Adrenal gland (tissue), 9 donors: ENCODE measurements at regions not wholly inside any gene's neighbourhood (a gene's known extent, or its start where the extent isn't known, plus 50 kb on each side); places are given as distances from the start of the nearest gene placed in this dataset.

ENCODE experiments used
- DNase-seq, 7 donors: peaks; one replicate each; pipeline ENCODE4 v3.0.0-alpha.2; 2019 to 2020
- H3K27ac ChIP-seq, 5 donors: fragments of 200-600 bp; sonication (generic) in 4 of 5; 1 replicate in 3 of 5; 2 replicates in 2 of 5; pipeline versions ENCODE4 v1.5.1 to v1.8.0; 2016 to 2020; ENCODE audit warnings: mild to moderate bottlenecking in 1 of 5
- H3K27me3 ChIP-seq: fragments of 200-600 bp; 2 replicates; pipeline ENCODE4 v1.8.0; 2021
- H3K36me3 ChIP-seq, 2 donors: fragments of 200-600 bp; replicated peaks in 1 of 2; 1 replicate in 1 of 2; 2 replicates in 1 of 2; pipeline versions ENCODE4 v1.5.1 to v1.8.0; 2018 to 2022
- H3K4me1 ChIP-seq, 2 donors: fragments of 200-600 bp; replicated peaks in 1 of 2; 1 replicate in 1 of 2; 2 replicates in 1 of 2; pipeline versions ENCODE4 v1.5.1 to v1.8.0; 2018 to 2021
- H3K4me3 ChIP-seq, 4 donors: fragments of 200-600 bp; sonication (generic) in 3 of 4; one replicate each; pipeline ENCODE4 v1.5.1; 2016 to 2018
- H3K9me3 ChIP-seq, 3 donors: fragments of 200-600 bp; sonication (generic) in 1 of 3; replicated peaks in 1 of 3; 1 replicate in 2 of 3; 2 replicates in 1 of 3; pipeline versions ENCODE4 v1.5.1 to v1.8.0; 2016 to 2021
- POLR2A ChIP-seq, 2 donors: fragments of 450-650 bp; IDR thresholded peaks; one replicate each; pipeline ENCODE4 v1.6.1; 2017; ENCODE audit warnings: antibody characterized with exemption in 2 of 2, mild to moderate bottlenecking in 2 of 2, moderate library complexity in 1 of 2
- WGBS, 4 donors: extraction: QIAGEN DNeasy Blood & Tissue Kit in 2 of 4; methylation state at CpG; one replicate each; pipeline versions ENCODE4 v1.1.5 to v1.1.7; 2013 to 2017; 5-methylcytosine and 5-hydroxymethylcytosine counted together
- intact Hi-C, 2 donors: fragments of 100-400 bp; cut with DNase I; formaldehyde crosslinking; loops; one replicate each; pipeline versions ENCODE4 v1.14.1 to v1.15.0; 2022 to 2023
- TF ChIP-seq, protein P1 (sequence below), 6 experiments: fragments of 450-650 bp in 4 of 6; fragments of 200-600 bp in 2 of 6; sonication (generic) in 1 of 6; IDR thresholded peaks; 1 replicate in 5 of 6; 2 replicates in 1 of 6; pipeline versions ENCODE4 v1.5.1 to v1.8.0; 2016 to 2021; ENCODE audit warnings: antibody characterized with exemption in 6 of 6, mild to moderate bottlenecking in 2 of 6, moderate library complexity in 1 of 6
- donor health status: healthy with polysubstance abuse.
- donor health status: Bipolar disorder and iron deficiency.
- donor health status: DM: yes; HTN: yes; CAD: no.
- donor health status: DM: no; HTN: no; CAD: no.
- donor health status: DM: no; HTN: no; CAD: no.

DNA sequence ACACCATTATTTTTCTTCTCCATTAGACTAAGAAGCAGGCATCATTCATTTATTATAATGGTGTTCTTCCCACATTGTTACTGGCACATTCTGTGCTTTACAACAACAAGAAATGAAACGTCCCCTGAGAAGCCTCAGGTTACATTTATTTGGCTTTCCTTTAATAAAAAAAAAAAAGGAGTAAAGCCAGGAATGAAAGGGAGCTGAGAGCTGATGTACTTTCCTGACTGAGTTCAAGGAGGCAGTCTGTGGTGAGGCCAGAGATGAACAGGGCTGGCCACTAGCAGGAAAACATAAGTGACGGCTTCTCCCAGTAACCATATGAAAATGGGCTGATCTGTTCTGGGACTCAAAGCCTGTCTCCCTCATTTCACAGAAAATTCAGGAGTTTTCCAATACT lies 742.1 kb downstream of the MAFB start:
- Histone ChIP-seq H3K27me3 (no peaks in the 10 kb centered on the region), H3K4me3 (no peak overlapping the region), H3K36me3 (no peaks in the 10 kb centered on the region), H3K4me1 (no peaks in the 10 kb centered on the region), H3K9me3 (no peaks in the 10 kb centered on the region), H3K27ac (no peak overlapping the region)
- TF ChIP-seq, protein P1, sequence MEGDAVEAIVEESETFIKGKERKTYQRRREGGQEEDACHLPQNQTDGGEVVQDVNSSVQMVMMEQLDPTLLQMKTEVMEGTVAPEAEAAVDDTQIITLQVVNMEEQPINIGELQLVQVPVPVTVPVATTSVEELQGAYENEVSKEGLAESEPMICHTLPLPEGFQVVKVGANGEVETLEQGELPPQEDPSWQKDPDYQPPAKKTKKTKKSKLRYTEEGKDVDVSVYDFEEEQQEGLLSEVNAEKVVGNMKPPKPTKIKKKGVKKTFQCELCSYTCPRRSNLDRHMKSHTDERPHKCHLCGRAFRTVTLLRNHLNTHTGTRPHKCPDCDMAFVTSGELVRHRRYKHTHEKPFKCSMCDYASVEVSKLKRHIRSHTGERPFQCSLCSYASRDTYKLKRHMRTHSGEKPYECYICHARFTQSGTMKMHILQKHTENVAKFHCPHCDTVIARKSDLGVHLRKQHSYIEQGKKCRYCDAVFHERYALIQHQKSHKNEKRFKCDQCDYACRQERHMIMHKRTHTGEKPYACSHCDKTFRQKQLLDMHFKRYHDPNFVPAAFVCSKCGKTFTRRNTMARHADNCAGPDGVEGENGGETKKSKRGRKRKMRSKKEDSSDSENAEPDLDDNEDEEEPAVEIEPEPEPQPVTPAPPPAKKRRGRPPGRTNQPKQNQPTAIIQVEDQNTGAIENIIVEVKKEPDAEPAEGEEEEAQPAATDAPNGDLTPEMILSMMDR (IDR thresholded peaks at IDR 0.05): no peak
- TF ChIP-seq POLR2A (IDR thresholded peaks at IDR 0.05): no peak
- intact Hi-C loops: no loop called here
- WGBS, 4 donors: 65 to 85% (median 69%) methylated on average over 2 of the region's 2 CpGs
- no peak for DNase-seq

DNA sequence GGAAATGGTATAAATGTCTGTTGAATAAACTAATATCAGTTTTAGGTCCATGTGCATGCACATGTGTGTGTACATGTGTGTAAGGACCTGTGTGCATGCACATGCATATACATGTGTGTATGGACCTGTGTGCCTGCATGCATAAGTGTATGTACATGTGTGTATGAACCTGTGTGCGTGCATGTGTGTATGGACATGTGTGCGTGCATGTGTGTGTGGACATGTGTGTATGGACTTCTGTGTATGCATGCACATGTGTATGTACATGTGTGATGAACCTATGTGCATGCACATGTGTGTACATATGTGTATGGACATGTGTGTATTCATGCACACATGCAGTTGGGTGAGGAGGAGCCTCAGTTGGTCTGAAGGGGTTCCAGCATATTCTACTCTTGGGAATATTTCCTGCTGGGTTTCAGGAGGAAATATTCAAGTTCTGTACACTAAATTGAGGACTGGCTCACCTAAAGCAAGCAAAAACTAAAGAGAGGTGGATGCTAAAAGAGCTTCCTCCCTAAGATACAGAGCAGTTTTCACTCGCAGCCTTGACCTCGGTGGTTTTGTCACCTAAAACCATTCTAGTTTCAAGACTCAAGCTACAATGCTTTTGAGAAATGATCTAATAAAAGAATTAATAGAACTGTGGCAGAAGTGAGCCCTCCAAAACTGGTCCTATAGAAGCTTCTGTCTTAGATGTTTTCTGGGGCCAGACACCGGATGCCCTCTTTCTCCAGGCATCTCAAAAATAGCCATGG lies 742.8 kb downstream of the MAFB start:
- no peak for TF ChIP-seq POLR2A (IDR thresholded peaks at IDR 0.05)
- TF ChIP-seq, protein P1 (IDR thresholded peaks at IDR 0.05): no peak
- Histone ChIP-seq H3K36me3 (no peaks in the 10 kb centered on the region), H3K27ac (no peak overlapping the region), H3K9me3 (no peaks in the 10 kb centered on the region), H3K4me1 (no peaks in the 10 kb centered on the region), H3K27me3 (no peaks in the 10 kb centered on the region), H3K4me3 (no peak overlapping the region)
- intact Hi-C loops: no loop called here
- DNase-seq: no peak
- 68 to 72% (median 70%) methylated on average over 5 of the region's 5 CpGs for WGBS, 4 donors

DNA sequence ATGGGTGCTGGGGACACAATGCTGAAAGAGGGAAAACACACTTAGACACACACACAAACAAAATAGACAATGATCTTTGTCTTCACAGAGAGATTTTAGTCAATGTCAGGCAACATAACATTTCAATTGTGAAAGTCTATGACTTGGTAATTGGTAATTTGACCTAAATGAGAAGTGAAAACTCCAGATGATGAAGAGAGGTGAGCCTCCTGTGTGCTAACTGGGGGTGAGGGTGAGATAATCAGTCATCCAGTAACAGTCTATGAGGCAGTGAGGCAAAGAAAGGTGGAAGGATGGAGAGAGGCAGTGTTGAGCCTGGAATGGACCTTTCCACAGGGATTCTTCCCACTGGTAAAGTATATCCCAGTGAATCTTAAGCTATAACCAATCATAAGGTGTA lies 744.2 kb downstream of the MAFB start:
- Histone ChIP-seq H3K4me3 (no peak overlapping the region), H3K4me1 (no peaks in the 10 kb centered on the region), H3K9me3 (no peaks in the 10 kb centered on the region), H3K36me3 (no peaks in the 10 kb centered on the region), H3K27ac (no peak overlapping the region), H3K27me3 (no peaks in the 10 kb centered on the region)
- intact Hi-C loops: no loop called here
- no peak for TF ChIP-seq POLR2A (IDR thresholded peaks at IDR 0.05)
- TF ChIP-seq, protein P1 (IDR thresholded peaks at IDR 0.05): no peak
- no peak for DNase-seq

DNA sequence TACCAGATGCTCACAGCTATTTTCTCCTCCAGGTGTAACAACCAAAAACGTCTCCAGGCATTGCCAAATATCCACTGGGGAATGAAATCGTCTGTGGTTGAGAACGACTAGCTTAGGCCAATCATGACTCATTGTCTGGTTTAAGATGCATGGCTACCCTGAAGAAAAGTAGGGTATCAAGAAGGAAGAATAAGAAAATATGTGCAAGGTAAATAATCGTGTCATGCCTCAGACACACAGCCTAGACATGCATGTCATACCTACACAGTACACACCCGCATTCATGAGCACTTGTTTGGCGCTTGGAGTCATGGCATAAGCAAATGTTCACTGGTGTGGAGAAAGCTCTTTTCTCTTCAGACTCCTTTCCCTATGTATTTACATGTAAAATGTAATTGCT lies 745.7 kb downstream of the MAFB start:
- Histone ChIP-seq H3K27me3 (no peaks in the 10 kb centered on the region), H3K27ac (no peak overlapping the region), H3K4me3 (no peak overlapping the region), H3K36me3 (no peaks in the 10 kb centered on the region), H3K9me3 (no peaks in the 10 kb centered on the region), H3K4me1 (no peaks in the 10 kb centered on the region)
- intact Hi-C loops: no loop called here
- DNase-seq: no peak
- TF ChIP-seq, protein P1 (IDR thresholded peaks at IDR 0.05): no peak
- TF ChIP-seq POLR2A (IDR thresholded peaks at IDR 0.05): no peak
- 82 to 88% (median 83%) methylated on average over 6 of the region's 6 CpGs for WGBS, 4 donors
